Stimulated activated CD4-positive, alpha-beta T cell treated with anti-CD3 and anti-CD28 coated beads, Interleukin-12 subunit alpha, Interleukin-12 subunit beta, amount 100 ng/mL, for 24 hours (primary cell): ENCODE measurements at regions not wholly inside any gene's neighbourhood (a gene's known extent, or its start where the extent isn't known, plus 50 kb on each side); places are given as distances from the start of the nearest gene placed in this dataset.

Source experiments
- DNase-seq, 2 experiments: peaks; one replicate each; pipeline ENCODE4 v3.0.0-alpha.2; 2020; ENCODE audit warnings: low read depth in 2 of 2

- DNase-seq = no peak
These were observed 414.6 kb upstream of the PSMD7 start for GRCh38 chr16:73882033-73882432.

GRCh38 chr16:73879621-73880020 lies 417.0 kb upstream of the PSMD7 start:
- no peak for DNase-seq

- no peak for DNase-seq
These were observed 418.0 kb upstream of the PSMD7 start for GRCh38 chr16:73878611-73879010.

- DNase-seq = no peak
These were observed 419.5 kb upstream of the PSMD7 start for GRCh38 chr16:73877150-73877549.

- no peak for DNase-seq
These were observed 420.5 kb upstream of the PSMD7 start for GRCh38 chr16:73875996-73876690.

GRCh38 chr16:73874324-73874723 lies 422.3 kb upstream of the PSMD7 start:
- DNase-seq = no peak

GRCh38 chr16:73873643-73874042 lies 423.0 kb upstream of the PSMD7 start:
- no peak for DNase-seq

- no peak for DNase-seq
These were observed 423.8 kb upstream of the PSMD7 start for GRCh38 chr16:73872856-73873255.

GRCh38 chr16:73871088-73871733 lies 425.4 kb upstream of the PSMD7 start:
- no peak for DNase-seq

GRCh38 chr16:73869126-73869525 lies 427.5 kb upstream of the PSMD7 start:
- no peak for DNase-seq

GRCh38 chr16:73864868-73865267 lies 431.7 kb upstream of the PSMD7 start:
- DNase-seq = no peak

GRCh38 chr16:73858326-73858725 lies 438.3 kb upstream of the PSMD7 start:
- DNase-seq = no peak

- DNase-seq = no peak
These were observed 442.6 kb upstream of the PSMD7 start for GRCh38 chr16:73853968-73854367.

GRCh38 chr16:73852561-73852960 lies 444.1 kb upstream of the PSMD7 start:
- DNase-seq = no peak

GRCh38 chr16:73848993-73849392 lies 447.6 kb upstream of the PSMD7 start:
- DNase-seq = no peak

- DNase-seq = no peak
These were observed 449.5 kb upstream of the PSMD7 start for GRCh38 chr16:73847090-73847489.

GRCh38 chr16:73846356-73846755 lies 450.3 kb upstream of the PSMD7 start:
- no peak for DNase-seq

GRCh38 chr16:73846007-73846330 lies 450.6 kb upstream of the PSMD7 start:
- DNase-seq = no peak

- no peak for DNase-seq
These were observed 451.2 kb upstream of the PSMD7 start for GRCh38 chr16:73845238-73846006.

GRCh38 chr16:73840728-73841127 lies 455.9 kb upstream of the PSMD7 start:
- no peak for DNase-seq

- no peak for DNase-seq
These were observed 465.4 kb upstream of the PSMD7 start for GRCh38 chr16:73831220-73831619.

- DNase-seq = no peak
These were observed 473.3 kb upstream of the PSMD7 start for GRCh38 chr16:73823205-73823849.
